ENCODE measurements at regions not wholly inside any gene's neighbourhood (a gene's known extent, or its start where the extent isn't known, plus 50 kb on each side); places are given as distances from the start of the nearest gene placed in this dataset.

DNA sequence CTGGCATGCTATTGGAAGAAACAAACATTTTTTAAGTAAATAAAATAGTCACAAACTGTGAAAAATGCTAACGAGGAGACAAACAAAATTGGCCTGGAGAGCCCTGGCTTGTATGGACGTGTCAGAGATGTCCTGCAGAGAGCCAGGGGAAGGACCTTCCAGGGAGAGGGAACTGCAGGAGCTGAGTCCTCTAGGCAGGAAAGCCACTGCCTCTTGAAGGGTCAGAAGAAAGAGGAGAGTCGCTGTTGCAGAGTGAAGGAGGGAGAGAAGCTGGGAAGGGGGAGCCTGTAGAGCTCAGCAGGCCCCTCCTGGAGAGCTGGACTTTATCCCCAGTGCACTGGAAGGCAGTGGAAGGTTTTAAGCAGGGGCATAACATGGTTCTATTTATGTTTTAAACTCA is 80.3 kb upstream of the PWP1 start:
- TF ChIP-seq, protein P1, sequence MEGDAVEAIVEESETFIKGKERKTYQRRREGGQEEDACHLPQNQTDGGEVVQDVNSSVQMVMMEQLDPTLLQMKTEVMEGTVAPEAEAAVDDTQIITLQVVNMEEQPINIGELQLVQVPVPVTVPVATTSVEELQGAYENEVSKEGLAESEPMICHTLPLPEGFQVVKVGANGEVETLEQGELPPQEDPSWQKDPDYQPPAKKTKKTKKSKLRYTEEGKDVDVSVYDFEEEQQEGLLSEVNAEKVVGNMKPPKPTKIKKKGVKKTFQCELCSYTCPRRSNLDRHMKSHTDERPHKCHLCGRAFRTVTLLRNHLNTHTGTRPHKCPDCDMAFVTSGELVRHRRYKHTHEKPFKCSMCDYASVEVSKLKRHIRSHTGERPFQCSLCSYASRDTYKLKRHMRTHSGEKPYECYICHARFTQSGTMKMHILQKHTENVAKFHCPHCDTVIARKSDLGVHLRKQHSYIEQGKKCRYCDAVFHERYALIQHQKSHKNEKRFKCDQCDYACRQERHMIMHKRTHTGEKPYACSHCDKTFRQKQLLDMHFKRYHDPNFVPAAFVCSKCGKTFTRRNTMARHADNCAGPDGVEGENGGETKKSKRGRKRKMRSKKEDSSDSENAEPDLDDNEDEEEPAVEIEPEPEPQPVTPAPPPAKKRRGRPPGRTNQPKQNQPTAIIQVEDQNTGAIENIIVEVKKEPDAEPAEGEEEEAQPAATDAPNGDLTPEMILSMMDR (IDR thresholded peaks at IDR 0.05), result no peak
- TF ChIP-seq POLR2A (IDR thresholded peaks at IDR 0.05), result no peak

Data from testis (tissue), 2 donors.